Lower leg skin (tissue), 4 donors: ENCODE measurements at regions not wholly inside any gene's neighbourhood (a gene's known extent, or its start where the extent isn't known, plus 50 kb on each side); places are given as distances from the start of the nearest gene placed in this dataset.
"Not testable (repeated sequence)": the region's sequence is repeated elsewhere in the genome, so short reads cannot be mapped to it uniquely, and the experiment has no call there.

ENCODE experiments used
- DNase-seq, 2 donors: peaks; one replicate each; pipeline ENCODE4 v3.0.0-alpha.2; 2019; ENCODE audit warnings: low spot score in 2 of 2
- H3K4me3 ChIP-seq: fragments of 200-600 bp; sonication (generic); 2 replicates; pipeline ENCODE4 v1.5.1; 2017; ENCODE audit warnings: mild to moderate bottlenecking, low read depth; ENCODE audit not compliant: poor library complexity, severe bottlenecking
- CTCF ChIP-seq, 3 donors: fragments of 450-650 bp; IDR thresholded peaks; one replicate each; pipeline ENCODE4 v1.5.1; 2016; ENCODE audit warnings: antibody characterized with exemption in 3 of 3, mild to moderate bottlenecking in 3 of 3, moderate library complexity in 2 of 3
- POLR2A ChIP-seq, 2 donors: fragments of 450-650 bp; IDR thresholded peaks; one replicate each; pipeline ENCODE4 v1.6.1; 2016 to 2017; ENCODE audit warnings: antibody characterized with exemption in 2 of 2, mild to moderate bottlenecking in 1 of 2, moderate library complexity in 1 of 2
- WGBS, 2 donors: methylation state at CpG; one replicate each; pipeline ENCODE4 v1.1.5; 2018; 5-methylcytosine and 5-hydroxymethylcytosine counted together
- intact Hi-C: fragments of 100-400 bp; cut with DNase I; formaldehyde crosslinking; loops from one replicate; pipeline ENCODE4 v1.15.0; 2023; ENCODE audit warnings: low total_unique reads

- H3K4me3 ChIP-seq: no peak overlapping the region
- intact Hi-C loops: no loop called here
- no peak for DNase-seq
- TF ChIP-seq CTCF (IDR thresholded peaks at IDR 0.05) (no peak), POLR2A (IDR thresholded peaks at IDR 0.05) (no peak)
- 80 to 88% methylated on average over 1 of the region's 1 CpG for WGBS, 2 donors
These were observed 479.2 kb upstream of the LRRC7 start for GRCh38 chr1:69088571-69088970.

- no peak for DNase-seq
- intact Hi-C loops: no loop called here
- no peak overlapping the region for H3K4me3 ChIP-seq
- TF ChIP-seq POLR2A (IDR thresholded peaks at IDR 0.05): no peak
- TF ChIP-seq CTCF (IDR thresholded peaks at IDR 0.05): no peak
These were observed 477.6 kb upstream of the LRRC7 start for GRCh38 chr1:69090170-69090569.

- H3K4me3 ChIP-seq: no peak overlapping the region
- intact Hi-C loops: no loop called here
- TF ChIP-seq POLR2A (IDR thresholded peaks at IDR 0.05) (no peak), CTCF (IDR thresholded peaks at IDR 0.05) (no peak)
- DNase-seq: no peak
- 43 to 50% methylated on average over 1 of the region's 1 CpG for WGBS, 2 donors
These were observed 477.0 kb upstream of the LRRC7 start for GRCh38 chr1:69090752-69091151.

- DNase-seq, intact Hi-C loops, H3K4me3 ChIP-seq: not testable (repeated sequence)
- WGBS, 2 donors: 91% methylated on average over 11 of the region's 11 CpGs
These were observed 465.7 kb upstream of the LRRC7 start for GRCh38 chr1:69102058-69102457.

- TF ChIP-seq POLR2A (IDR thresholded peaks at IDR 0.05) (no peak), CTCF (IDR thresholded peaks at IDR 0.05) (no peak)
- intact Hi-C loops: no loop called here
- DNase-seq: no peak
- H3K4me3 ChIP-seq: no peak overlapping the region
These were observed 464.5 kb upstream of the LRRC7 start for GRCh38 chr1:69103213-69103612.

GRCh38 chr1:69103705-69104385 lies 463.9 kb upstream of the LRRC7 start:
- intact Hi-C loops: no loop called here
- no peak for TF ChIP-seq CTCF (IDR thresholded peaks at IDR 0.05)
- TF ChIP-seq POLR2A (IDR thresholded peaks at IDR 0.05): no peak
- H3K4me3 ChIP-seq: no peak overlapping the region
- 59 to 61% methylated on average over 2 of the region's 2 CpGs for WGBS, 2 donors
- DNase-seq: no peak
